K562 (cell line): ENCODE measurements at regions not wholly inside any gene's neighbourhood (a gene's known extent, or its start where the extent isn't known, plus 50 kb on each side); places are given as distances from the start of the nearest gene placed in this dataset.

Experiments
- BRD4 ChIP-seq: fragments of 200-600 bp; sonication (generic); IDR thresholded peaks from 2 replicates; pipeline ENCODE4 v1.6.1; 2017; ENCODE audit warnings: inconsistent platforms
- CUX1 ChIP-seq: fragments of 200-800 bp; sonication (Bioruptor generic); IDR thresholded peaks from 2 replicates; pipeline ENCODE4 v1.6.1; 2016; ENCODE audit warnings: missing genetic modification characterization, missing compliant biosample characterization
- GTF3C2 ChIP-seq: IDR thresholded peaks from 3 replicates; pipeline ENCODE4 v1.6.1; 2011; ENCODE audit warnings: borderline replicate concordance, mild to moderate bottlenecking, moderate library complexity; ENCODE audit not compliant: insufficient read length; ENCODE audit errors: extremely low read depth
- MXI1 ChIP-seq: IDR thresholded peaks from 2 replicates; pipeline ENCODE4 v1.6.1; 2011; ENCODE audit warnings: low read depth, mild to moderate bottlenecking, improper control_type of control experiment, low read length
- RCOR1 ChIP-seq, 2 experiments: IDR thresholded peaks; 2 replicates each; pipeline ENCODE4 v1.6.1; 2012; ENCODE audit warnings: low read depth in 2 of 2, low read length in 2 of 2, borderline replicate concordance in 1 of 2, improper control_type of control experiment in 1 of 2
- SP1 ChIP-seq: sonication (generic); formaldehyde crosslinking; IDR thresholded peaks from 2 replicates; pipeline ENCODE4 v1.8.1; 2022; ENCODE audit warnings: mild to moderate bottlenecking, missing genetic modification reagents
- TBP ChIP-seq: optimal IDR thresholded peaks from 2 replicates; pipeline ENCODE3; 2011; ENCODE audit warnings: low read depth, low read length, improper control_type of control experiment
- TF ChIP-seq, protein P1 (sequence below): sonication (generic); formaldehyde crosslinking; IDR thresholded peaks from 2 replicates; pipeline ENCODE4 v1.9.0; 2022; ENCODE audit warnings: mild to moderate bottlenecking, missing genetic modification reagents
- TF ChIP-seq, protein P2 (sequence below): fragments of 250-450 bp; sonication (Bioruptor Pico); IDR thresholded peaks from 2 replicates; pipeline ENCODE4 v1.4.0; 2020

DNA sequence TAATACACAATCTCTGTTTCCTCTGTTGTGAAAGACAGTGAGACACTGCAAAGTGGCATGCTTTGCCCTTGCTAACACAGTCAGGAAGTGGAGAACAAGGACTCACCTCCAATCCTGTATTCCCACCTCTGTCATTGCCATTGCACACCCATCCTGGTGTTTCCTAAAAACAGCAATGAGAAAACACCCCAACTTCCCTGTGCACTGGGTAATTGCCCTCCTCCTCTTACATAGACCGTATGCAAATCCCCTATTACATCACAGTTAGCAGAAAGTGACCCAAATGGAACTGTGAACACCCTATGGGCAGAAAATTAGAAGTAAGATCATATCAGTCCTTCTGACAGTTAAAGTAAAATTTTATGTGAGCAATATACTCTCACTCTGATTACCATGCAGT is 355.5 kb downstream of the BCL11B start:
- TF ChIP-seq BRD4 (no peak), TBP (no peak), SP1 (no peak), MXI1 (no peak), GTF3C2 (no peak), CUX1 (CRISPR knock-in tag) (no peak), RCOR1 (IDR thresholded peaks at IDR 0.05; ENCODE audit: borderline replicate concordance in 1 of 2, low read depth in 2 of 2, low read length in 2 of 2) (no peak)
- TF ChIP-seq, protein P1, sequence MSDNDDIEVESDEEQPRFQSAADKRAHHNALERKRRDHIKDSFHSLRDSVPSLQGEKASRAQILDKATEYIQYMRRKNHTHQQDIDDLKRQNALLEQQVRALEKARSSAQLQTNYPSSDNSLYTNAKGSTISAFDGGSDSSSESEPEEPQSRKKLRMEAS: no peak
- TF ChIP-seq, protein P2, sequence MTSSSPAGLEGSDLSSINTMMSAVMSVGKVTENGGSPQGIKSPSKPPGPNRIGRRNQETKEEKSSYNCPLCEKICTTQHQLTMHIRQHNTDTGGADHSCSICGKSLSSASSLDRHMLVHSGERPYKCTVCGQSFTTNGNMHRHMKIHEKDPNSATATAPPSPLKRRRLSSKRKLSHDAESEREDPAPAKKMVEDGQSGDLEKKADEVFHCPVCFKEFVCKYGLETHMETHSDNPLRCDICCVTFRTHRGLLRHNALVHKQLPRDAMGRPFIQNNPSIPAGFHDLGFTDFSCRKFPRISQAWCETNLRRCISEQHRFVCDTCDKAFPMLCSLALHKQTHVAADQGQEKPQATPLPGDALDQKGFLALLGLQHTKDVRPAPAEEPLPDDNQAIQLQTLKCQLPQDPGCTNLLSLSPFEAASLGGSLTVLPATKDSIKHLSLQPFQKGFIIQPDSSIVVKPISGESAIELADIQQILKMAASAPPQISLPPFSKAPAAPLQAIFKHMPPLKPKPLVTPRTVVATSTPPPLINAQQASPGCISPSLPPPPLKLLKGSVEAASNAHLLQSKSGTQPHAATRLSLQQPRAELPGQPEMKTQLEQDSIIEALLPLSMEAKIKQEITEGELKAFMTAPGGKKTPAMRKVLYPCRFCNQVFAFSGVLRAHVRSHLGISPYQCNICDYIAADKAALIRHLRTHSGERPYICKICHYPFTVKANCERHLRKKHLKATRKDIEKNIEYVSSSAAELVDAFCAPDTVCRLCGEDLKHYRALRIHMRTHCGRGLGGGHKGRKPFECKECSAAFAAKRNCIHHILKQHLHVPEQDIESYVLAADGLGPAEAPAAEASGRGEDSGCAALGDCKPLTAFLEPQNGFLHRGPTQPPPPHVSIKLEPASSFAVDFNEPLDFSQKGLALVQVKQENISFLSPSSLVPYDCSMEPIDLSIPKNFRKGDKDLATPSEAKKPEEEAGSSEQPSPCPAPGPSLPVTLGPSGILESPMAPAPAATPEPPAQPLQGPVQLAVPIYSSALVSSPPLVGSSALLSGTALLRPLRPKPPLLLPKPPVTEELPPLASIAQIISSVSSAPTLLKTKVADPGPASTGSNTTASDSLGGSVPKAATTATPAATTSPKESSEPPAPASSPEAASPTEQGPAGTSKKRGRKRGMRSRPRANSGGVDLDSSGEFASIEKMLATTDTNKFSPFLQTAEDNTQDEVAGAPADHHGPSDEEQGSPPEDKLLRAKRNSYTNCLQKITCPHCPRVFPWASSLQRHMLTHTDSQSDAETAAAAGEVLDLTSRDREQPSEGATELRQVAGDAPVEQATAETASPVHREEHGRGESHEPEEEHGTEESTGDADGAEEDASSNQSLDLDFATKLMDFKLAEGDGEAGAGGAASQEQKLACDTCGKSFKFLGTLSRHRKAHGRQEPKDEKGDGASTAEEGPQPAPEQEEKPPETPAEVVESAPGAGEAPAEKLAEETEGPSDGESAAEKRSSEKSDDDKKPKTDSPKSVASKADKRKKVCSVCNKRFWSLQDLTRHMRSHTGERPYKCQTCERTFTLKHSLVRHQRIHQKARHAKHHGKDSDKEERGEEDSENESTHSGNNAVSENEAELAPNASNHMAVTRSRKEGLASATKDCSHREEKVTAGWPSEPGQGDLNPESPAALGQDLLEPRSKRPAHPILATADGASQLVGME (CRISPR knock-in tag): no peak
